Suprapubic skin (tissue), 4 donors: ENCODE measurements at regions not wholly inside any gene's neighbourhood (a gene's known extent, or its start where the extent isn't known, plus 50 kb on each side); places are given as distances from the start of the nearest gene placed in this dataset.

ENCODE experiments used
- CTCF ChIP-seq, 2 donors: fragments of 200-600 bp in 1 of 2; fragments of 450-650 bp in 1 of 2; sonication (generic) in 1 of 2; IDR thresholded peaks; one replicate each; pipeline ENCODE4 v1.5.1; 2016 to 2019; ENCODE audit warnings: antibody characterized with exemption in 2 of 2, mild to moderate bottlenecking in 1 of 2, moderate library complexity in 1 of 2
- EP300 ChIP-seq: sonication (generic); formaldehyde crosslinking; IDR thresholded peaks from one replicate; pipeline ENCODE4 v1.6.1; 2017; ENCODE audit warnings: antibody characterized with exemption
- POLR2A ChIP-seq, 2 donors: fragments of 450-650 bp; IDR thresholded peaks; one replicate each; pipeline ENCODE4 v1.6.1; 2017; ENCODE audit warnings: antibody characterized with exemption in 2 of 2, mild to moderate bottlenecking in 2 of 2, moderate library complexity in 2 of 2
- POLR2AphosphoS5 ChIP-seq, 3 donors: sonication (generic); formaldehyde crosslinking; IDR thresholded peaks; one replicate each; pipeline ENCODE4 v1.6.1; 2017; ENCODE audit warnings: antibody characterized with exemption in 3 of 3

GRCh38 chr4:3936184-3936583, 170.0 kb downstream of the ADRA2C start:
- TF ChIP-seq CTCF (IDR thresholded peaks at IDR 0.05) (no peak), POLR2A (IDR thresholded peaks at IDR 0.05) (no peak), EP300 (no peak), POLR2AphosphoS5 (IDR thresholded peaks at IDR 0.05) (no peak)
